Activated T-cell treated with anti-CD3 and anti-CD28 coated beads for 4 hours (primary cell): ENCODE measurements at regions not wholly inside any gene's neighbourhood (a gene's known extent, or its start where the extent isn't known, plus 50 kb on each side); places are given as distances from the start of the nearest gene placed in this dataset.

ENCODE experiments used
- DNase-seq: peaks from one replicate; pipeline ENCODE4 v3.0.0-alpha.2; 2020

DNA sequence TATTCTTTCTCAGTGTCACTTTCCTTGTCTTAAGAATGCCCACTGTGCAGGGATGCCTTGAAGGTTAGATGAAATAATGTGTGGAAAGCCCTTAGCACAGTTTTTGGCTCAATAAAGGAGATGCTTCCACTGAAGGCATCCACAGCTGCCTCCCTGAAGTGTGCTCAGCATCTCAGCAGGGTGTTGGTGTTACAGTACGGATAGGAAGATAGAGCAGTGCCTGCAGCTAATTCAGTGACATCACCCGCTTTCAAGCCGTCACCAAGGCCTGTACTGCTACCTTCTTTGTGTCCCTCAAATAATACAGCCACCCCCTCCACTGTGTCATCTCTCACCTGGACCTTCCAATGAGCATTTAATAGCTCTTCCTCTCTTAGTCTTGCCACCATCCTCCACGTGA lies 59.0 kb downstream of the NDUFS5 start:
- no peak for DNase-seq

DNA sequence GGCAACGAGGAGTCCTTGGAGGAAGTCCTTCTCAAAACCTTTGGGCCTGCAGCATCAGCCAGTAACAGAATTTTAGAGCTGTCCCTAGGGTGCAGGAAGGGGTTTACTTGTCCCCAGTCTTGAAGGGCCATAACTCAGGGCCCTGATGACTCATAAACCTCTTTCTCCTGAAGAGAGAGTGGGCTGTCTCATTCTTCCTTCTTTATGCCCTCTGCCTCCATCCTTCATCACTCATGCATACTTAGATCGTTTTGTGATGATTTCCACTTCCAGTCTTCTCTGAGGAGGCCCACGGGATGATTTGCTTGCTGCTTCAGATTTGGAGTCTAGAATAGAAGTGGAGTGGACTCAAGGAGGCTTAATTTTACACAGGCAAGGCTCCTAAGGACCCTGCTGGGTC lies 60.2 kb downstream of the NDUFS5 start:
- no peak for DNase-seq

GRCh38 chr1:39086865-39087409 lies 60.8 kb downstream of the NDUFS5 start:
- no peak for DNase-seq

DNA sequence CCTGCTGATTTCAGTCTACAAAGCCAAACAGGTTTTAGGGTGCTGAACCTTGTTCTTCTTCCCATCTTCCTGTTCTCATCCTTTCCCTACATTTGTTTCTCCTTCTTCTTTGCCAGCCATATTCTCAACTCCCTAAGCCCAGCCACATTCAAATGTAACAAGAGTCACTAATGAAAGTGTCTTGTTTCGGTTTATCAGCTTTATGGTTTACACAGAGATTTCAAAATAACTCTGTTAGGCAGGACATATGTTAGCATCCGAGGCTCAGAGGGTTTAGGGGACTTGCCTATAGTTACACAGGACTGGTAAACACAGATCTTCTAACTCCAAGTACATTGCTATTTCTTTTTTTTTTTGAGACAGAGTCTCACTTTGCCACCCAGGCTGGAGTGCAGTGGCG lies 61.3 kb downstream of the NDUFS5 start:
- DNase-seq: no peak

DNA sequence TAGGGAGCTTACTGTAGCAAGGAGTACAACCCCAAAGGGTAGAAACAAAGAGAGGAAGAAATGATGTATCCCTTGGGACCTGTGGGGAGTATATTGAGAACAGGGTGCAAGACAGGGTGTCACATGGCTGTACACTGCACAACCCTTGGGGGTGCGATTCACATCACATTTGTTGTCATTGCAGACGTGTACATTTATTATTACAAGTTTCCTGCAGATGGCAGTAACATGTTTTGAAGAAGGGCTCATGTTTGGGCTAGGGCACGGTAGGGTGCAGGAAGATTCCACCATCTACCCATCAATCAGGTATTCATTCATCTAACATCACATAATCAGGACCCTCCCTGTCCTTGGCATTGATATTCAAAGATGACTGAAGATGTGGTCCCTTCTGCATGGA lies 62.5 kb downstream of the NDUFS5 start:
- DNase-seq: no peak

DNA sequence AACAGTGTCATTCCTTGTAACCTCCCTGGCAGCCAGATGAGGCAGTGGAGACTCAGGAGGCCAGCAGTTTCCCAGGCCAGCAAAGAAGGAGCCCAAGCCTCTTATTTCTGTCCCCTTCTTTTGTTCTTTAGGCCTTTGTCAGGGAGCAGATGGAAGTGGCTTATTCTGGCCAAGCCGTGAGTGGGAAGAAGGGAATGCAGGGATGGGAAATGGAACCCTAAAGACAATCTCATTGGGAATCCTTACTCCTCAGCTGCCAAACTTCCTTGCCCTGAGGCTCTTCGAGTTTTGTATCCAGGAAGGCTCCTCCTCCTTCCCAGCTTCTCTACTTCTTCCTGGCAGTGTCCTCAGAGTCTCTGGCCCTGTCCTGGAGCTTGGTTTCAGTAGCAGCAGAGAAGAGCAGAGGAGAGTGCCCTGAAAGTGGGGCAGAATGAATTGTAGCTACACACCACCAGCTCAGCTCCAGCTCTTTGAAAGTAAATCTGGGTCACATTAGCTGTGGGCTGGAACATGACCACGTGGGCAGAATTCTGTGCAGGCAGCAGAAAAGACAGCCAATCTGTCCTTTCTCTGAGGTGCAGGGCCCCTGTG lies 63.9 kb downstream of the NDUFS5 start:
- no peak for DNase-seq

GRCh38 chr1:39090757-39091380 lies 64.7 kb downstream of the NDUFS5 start:
- DNase-seq: no peak

DNA sequence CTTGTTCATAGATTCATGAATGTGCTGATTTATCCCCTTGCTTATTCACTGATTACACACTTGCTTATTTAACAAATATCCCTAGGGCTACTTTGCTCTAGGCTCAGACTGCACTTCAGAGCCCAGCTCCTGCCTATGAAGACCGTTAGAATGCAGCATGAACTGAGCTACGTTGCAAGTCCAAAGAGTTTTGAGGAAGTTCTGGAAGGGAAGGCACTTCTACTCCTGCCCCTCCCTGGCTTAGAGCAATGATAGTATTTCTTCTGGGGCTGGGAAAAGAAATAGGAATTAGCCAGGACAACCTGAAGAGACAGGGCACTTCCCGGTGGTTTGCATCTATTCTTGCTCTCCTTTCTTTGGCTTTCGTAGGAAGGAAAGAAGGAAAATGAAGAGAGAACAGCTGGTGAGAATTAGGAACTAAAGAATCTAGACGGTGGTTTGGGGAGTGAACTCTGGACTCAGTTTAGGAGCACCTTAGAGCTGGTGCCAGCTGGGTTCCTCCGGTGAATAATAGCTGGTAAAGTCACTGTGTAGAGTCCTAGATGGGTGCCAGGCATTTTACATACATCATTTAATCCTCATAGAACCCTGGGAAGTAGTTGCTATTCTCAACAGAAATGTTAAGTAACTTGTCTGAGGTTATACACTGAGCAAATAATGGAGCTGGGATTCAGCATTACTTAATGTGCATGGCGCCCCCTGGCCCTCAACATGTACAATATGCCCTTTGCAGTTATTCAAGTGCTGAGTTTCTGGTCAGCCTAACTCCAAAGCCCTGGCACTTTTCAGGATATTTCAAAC lies 65.9 kb downstream of the NDUFS5 start:
- DNase-seq: no peak

GRCh38 chr1:39094685-39095084 lies 68.5 kb downstream of the NDUFS5 start:
- DNase-seq: no peak

GRCh38 chr1:39098546-39099250 lies 72.5 kb downstream of the NDUFS5 start:
- peak; percentile 47 for DNase-seq

- no peak for DNase-seq
Measured at GRCh38 chr1:39102537-39103327, 76.6 kb downstream of the NDUFS5 start.

GRCh38 chr1:39103328-39104157 lies 77.4 kb downstream of the NDUFS5 start:
- no peak for DNase-seq

DNA sequence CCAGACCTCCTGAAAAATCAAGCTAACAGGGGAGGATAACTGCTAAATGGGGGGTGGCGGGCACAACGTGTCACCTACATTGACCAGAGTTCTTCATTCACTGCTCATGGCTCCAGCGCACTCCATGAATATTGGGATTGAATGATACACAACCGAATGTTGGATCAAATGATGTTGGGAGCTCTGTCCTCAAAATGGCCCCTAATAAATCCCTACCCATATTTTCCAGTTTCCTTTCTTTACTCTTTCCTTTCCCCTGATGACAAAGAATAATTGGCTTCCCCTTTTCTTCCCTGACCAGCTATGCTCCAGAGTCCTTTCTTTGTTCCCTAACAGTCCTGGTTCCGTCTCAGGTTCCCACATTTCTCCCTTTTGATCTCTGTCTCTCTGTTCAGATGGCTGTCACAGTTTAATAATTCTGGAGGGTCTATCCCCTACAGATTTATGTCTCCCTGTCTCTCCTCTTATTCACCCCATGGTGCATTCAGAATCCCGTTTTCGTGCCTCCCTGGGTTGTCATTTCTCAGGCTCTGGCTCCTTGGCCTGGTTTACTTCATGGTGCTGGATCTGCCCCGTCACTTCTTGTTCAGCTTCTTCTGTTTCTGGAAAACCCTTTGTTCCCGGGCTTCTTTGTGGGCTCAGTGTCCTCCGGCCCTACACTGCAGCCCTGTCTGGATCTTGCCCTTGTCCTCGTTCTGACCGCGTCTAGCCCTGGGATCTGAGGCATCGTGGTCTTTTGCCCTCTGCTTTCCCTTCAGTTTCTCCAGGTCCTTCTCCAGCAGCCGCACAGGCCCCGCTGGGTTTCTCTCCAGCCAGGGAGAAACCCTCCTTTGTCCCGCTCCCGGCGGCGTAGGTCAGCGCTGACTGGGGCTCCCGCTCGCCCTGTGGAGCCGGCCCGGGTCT lies 78.3 kb downstream of the NDUFS5 start:
- no peak for DNase-seq

- DNase-seq: peak; percentile 46
Measured at GRCh38 chr1:39105061-39105840, 79.1 kb downstream of the NDUFS5 start.

- no peak for DNase-seq
Measured at GRCh38 chr1:39105841-39106765, 80.0 kb downstream of the NDUFS5 start.

DNA sequence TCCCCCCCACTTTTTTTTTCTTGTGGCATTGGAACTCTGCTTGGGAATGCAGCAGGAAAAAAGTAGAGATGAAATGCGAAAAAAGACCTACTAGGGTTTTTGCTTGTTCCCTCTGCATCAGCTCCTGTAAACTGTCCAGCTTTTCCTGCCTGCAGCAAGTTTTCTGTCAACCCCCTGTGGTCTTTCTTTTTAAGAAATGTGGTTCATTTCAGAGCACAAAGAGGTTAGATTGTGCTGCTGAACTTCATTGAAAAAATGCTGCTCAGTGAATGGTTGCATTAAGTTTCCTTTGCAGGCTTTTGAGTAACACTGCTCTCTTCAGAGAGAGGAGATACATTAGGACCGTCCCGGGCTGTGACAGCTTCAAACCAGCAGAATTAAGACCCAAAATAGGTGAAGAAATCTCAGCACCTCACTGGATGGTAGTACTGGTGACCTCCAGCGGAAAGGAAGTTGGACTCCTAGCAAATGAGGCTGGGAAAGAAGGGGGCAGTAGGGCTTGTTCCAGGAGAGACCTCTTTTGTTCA lies 80.7 kb downstream of the NDUFS5 start:
- DNase-seq: no peak

DNA sequence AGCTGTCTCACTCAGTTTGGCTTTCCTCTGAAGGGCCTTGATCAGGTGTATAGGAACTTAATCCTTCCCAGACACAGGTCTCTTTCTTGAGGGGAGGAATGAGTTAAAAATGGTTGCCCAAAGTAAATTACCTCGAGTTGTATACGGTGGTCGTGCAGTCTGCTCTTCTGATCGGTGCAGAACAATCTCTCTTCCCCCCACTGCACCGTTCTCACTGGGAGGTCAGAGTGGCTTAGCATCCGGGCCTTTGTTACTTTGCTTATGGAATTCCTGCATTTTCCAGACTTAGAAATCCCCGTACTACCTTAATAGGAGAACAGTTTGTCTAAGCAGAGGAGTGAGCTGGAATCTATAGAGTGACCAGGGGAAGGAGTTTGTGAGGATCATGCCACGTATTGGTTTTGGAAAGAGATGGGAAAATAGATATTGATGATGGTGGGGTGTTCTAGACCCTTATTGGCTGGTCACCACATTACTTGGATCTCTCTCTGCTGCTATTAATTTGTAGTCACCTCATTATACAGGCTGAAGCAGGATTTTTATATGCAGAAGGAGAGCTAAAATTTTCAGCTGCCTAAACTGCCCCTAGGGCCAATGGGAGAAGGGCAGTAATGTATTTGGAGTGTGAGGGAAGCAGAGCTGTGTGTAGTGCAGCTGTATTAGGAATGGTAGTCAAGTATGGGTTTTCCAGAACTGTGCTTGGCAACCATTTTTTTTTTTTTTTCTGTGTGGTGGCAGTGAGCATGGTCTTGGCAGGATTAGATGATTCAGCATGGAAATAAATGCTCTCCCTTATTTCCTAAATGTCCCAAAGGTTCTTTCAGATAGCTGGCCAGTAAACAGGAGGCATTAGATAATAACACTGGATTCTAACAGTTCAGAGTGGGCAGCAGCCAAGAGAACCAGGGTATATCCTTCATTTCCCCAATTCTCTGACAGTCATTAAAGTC lies 81.5 kb downstream of the NDUFS5 start:
- DNase-seq: no peak
